Hepatocyte (in vitro differentiated cells): ENCODE measurements at regions not wholly inside any gene's neighbourhood (a gene's known extent, or its start where the extent isn't known, plus 50 kb on each side); places are given as distances from the start of the nearest gene placed in this dataset.

Source experiments
- EZH2 ChIP-seq: fragments of 200-600 bp; sonication (generic); IDR thresholded peaks from 2 replicates; pipeline ENCODE4 v1.6.1; 2016; ENCODE audit warnings: antibody characterized with exemption, mild to moderate bottlenecking, borderline replicate concordance
- EZH2phosphoT487 ChIP-seq: fragments of 200-600 bp; sonication (generic); IDR thresholded peaks from one replicate; pipeline ENCODE4 v1.6.1; 2018; ENCODE audit warnings: antibody characterized with exemption, mild to moderate bottlenecking, low read depth, moderate library complexity; ENCODE audit not compliant: unreplicated experiment, severe bottlenecking
- TF ChIP-seq, protein P1 (sequence below): fragments of 200-600 bp; sonication (generic); IDR thresholded peaks from 2 replicates; pipeline ENCODE4 v1.5.1; 2016; ENCODE audit warnings: antibody characterized with exemption, mild to moderate bottlenecking; ENCODE audit not compliant: poor library complexity

GRCh38 chr7:46291050-46291438 is 370.0 kb upstream of the IGFBP3 start:
- TF ChIP-seq, protein P1, sequence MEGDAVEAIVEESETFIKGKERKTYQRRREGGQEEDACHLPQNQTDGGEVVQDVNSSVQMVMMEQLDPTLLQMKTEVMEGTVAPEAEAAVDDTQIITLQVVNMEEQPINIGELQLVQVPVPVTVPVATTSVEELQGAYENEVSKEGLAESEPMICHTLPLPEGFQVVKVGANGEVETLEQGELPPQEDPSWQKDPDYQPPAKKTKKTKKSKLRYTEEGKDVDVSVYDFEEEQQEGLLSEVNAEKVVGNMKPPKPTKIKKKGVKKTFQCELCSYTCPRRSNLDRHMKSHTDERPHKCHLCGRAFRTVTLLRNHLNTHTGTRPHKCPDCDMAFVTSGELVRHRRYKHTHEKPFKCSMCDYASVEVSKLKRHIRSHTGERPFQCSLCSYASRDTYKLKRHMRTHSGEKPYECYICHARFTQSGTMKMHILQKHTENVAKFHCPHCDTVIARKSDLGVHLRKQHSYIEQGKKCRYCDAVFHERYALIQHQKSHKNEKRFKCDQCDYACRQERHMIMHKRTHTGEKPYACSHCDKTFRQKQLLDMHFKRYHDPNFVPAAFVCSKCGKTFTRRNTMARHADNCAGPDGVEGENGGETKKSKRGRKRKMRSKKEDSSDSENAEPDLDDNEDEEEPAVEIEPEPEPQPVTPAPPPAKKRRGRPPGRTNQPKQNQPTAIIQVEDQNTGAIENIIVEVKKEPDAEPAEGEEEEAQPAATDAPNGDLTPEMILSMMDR, result no peak
- TF ChIP-seq EZH2, result no peak
- no peak for TF ChIP-seq EZH2phosphoT487
